MG63 (cell line): ENCODE measurements at regions not wholly inside any gene's neighbourhood (a gene's known extent, or its start where the extent isn't known, plus 50 kb on each side); places are given as distances from the start of the nearest gene placed in this dataset.

ENCODE experiments used
- DNase-seq: peaks from one replicate; pipeline ENCODE4 v3.0.0-alpha.2; 2020
- H3K27me3 ChIP-seq: fragments of 250-450 bp; sonication (Bioruptor Pico); 2 replicates; pipeline ENCODE4 v1.5.1; 2020; ENCODE audit warnings: mild to moderate bottlenecking, moderate library complexity
- H3K36me3 ChIP-seq: fragments of 250-450 bp; sonication (Bioruptor Pico); 2 replicates; pipeline ENCODE4 v1.5.1; 2020; ENCODE audit warnings: mild to moderate bottlenecking, moderate library complexity
- H3K4me3 ChIP-seq: fragments of 250-450 bp; sonication (Bioruptor Pico); 2 replicates; pipeline ENCODE4 v1.5.1; 2020; ENCODE audit warnings: mild to moderate bottlenecking, moderate library complexity
- H3K9me3 ChIP-seq: fragments of 250-450 bp; sonication (Bioruptor Pico); 2 replicates; pipeline ENCODE4 v1.5.1; 2020; ENCODE audit warnings: mild to moderate bottlenecking, moderate library complexity

DNA sequence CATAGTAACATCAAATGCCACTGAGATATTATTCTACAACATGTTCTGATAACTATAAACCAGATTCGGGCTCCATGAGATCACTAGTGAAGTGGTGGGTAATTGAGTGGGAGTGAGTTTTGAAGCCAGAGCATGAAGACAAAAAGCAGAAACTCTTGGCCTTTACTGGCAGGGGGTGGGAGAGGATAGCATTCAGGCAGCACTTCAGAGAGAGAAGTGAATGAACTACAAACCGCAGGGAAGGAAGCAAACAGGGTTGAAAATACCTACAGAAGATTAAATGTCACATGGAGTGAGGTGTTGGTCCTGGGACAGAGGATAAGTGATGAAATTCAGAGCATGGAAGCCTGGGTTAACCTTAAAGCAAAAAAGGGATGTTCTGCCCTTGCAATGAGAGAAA lies 250.0 kb downstream of the EPM2A start:
- Histone ChIP-seq H3K27me3 (no peaks in the 10 kb centered on the region), H3K36me3 (no peaks in the 10 kb centered on the region), H3K4me3 (no peak overlapping the region), H3K9me3 (no peaks in the 10 kb centered on the region; the same call in 1 of the 2 replicates)
- no peak for DNase-seq

- no peak overlapping the region for H3K4me3 ChIP-seq
- no peaks in the 10 kb centered on the region for H3K9me3 ChIP-seq
- H3K36me3 ChIP-seq: no peaks in the 10 kb centered on the region
- no peak for DNase-seq
- no peaks in the 10 kb centered on the region for H3K27me3 ChIP-seq
These were observed 249.0 kb downstream of the EPM2A start for GRCh38 chr6:145486306-145486705.

DNA sequence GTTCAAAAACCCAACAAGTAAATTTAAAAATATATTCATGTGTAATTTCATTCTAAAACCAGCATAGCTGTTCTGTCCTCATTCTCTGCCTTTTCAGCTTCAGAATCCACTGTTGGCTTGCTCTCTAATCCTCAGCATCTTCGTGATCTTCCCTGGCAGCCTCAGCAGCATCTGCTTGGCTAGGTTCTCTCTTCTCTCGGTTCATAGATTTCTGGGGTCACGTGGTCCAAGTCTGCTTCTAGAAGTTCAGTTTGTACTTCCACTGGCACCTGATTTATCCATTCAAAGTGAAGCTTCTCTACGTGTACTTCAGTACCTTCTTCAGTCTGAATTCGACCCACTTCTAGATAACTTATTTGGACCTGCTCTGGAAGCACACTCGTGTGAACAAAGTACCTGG lies 245.7 kb downstream of the EPM2A start:
- Histone ChIP-seq H3K27me3 (no peaks in the 10 kb centered on the region), H3K4me3 (no peak overlapping the region), H3K9me3 (peaks cover 3% of the 10 kb centered on the region; the same call in 1 of the 2 replicates), H3K36me3 (no peaks in the 10 kb centered on the region)
- DNase-seq: no peak

GRCh38 chr6:145490068-145490467 lies 245.3 kb downstream of the EPM2A start:
- DNase-seq: no peak
- Histone ChIP-seq H3K9me3 (peaks cover 5% of the 10 kb centered on the region), H3K4me3 (no peak overlapping the region), H3K27me3 (no peaks in the 10 kb centered on the region), H3K36me3 (no peaks in the 10 kb centered on the region)

- peaks cover 7% of the 10 kb centered on the region for H3K9me3 ChIP-seq
- H3K27me3 ChIP-seq: no peaks in the 10 kb centered on the region
- H3K4me3 ChIP-seq: no peak overlapping the region
- H3K36me3 ChIP-seq: no peaks in the 10 kb centered on the region
- no peak for DNase-seq
These were observed 244.2 kb downstream of the EPM2A start for GRCh38 chr6:145491126-145491525.

- DNase-seq: no peak
- H3K4me3 ChIP-seq: no peak overlapping the region
- no peaks in the 10 kb centered on the region for H3K36me3 ChIP-seq
- H3K27me3 ChIP-seq: no peaks in the 10 kb centered on the region
- peaks cover 7% of the 10 kb centered on the region for H3K9me3 ChIP-seq
These were observed 238.3 kb downstream of the EPM2A start for GRCh38 chr6:145497006-145497405.

GRCh38 chr6:145498425-145498824 lies 236.9 kb downstream of the EPM2A start:
- H3K27me3 ChIP-seq: no peaks in the 10 kb centered on the region
- no peak for DNase-seq
- H3K9me3 ChIP-seq: peaks cover 7% of the 10 kb centered on the region

DNA sequence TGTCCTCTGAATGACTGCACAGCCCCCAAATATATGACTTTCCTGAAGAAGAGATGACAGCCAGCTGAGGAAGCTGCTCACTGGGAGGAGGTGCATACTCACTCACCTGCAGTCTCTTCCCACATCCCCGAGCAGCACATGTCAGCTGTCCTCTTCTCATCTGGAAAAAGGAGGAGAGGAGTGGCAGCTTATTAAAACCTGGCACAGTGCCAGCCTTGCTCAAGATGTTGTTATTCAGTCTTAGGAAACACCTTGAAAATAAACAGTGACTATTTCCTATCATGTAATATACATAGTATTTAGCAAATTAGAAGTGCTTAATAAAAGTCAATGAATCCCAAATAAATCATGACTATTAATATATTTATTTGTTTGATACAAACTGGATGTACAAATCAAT lies 232.9 kb downstream of the EPM2A start:
- Histone ChIP-seq H3K36me3 (no peaks in the 10 kb centered on the region), H3K4me3 (no peak overlapping the region), H3K9me3 (no peaks in the 10 kb centered on the region), H3K27me3 (no peaks in the 10 kb centered on the region)
- no peak for DNase-seq

More at GRCh38 chr6:145498425-145498824, 236.9 kb downstream of the EPM2A start:
- Histone ChIP-seq H3K4me3 (no peak overlapping the region), H3K36me3 (no peaks in the 10 kb centered on the region)

- no peak for DNase-seq
These were observed 229.2 kb downstream of the EPM2A start for GRCh38 chr6:145506136-145506535.

GRCh38 chr6:145506565-145506964 lies 228.8 kb downstream of the EPM2A start:
- Histone ChIP-seq H3K36me3 (no peaks in the 10 kb centered on the region), H3K4me3 (no peak overlapping the region), H3K9me3 (no peaks in the 10 kb centered on the region; the same call in 1 of the 2 replicates), H3K27me3 (no peaks in the 10 kb centered on the region)
- peak; percentile 31 for DNase-seq

More at GRCh38 chr6:145506136-145506535, 229.2 kb downstream of the EPM2A start:
- Histone ChIP-seq H3K27me3 (no peaks in the 10 kb centered on the region), H3K36me3 (no peaks in the 10 kb centered on the region), H3K4me3 (no peak overlapping the region), H3K9me3 (no peaks in the 10 kb centered on the region; the same call in 1 of the 2 replicates)

DNA sequence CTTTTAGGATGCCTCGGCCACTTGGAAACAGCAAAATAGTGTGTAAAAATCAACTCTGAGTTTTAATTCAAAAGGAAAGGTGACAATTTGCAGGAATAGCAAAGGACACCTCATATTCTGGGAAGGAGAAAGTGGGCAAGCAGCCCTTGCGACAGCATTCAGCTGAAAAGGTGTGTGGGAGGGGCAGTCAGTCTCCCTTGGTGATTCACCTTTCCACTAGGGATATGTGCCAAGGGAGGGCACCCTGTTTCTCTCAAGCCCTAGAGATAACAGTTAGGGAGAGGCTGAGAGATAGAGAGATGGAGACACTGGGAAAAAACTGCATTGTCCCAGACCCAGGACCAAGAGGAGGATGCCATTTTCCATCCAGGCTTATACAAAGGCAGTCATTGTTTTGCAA lies 228.1 kb downstream of the EPM2A start:
- Histone ChIP-seq H3K4me3 (no peak overlapping the region), H3K36me3 (no peaks in the 10 kb centered on the region), H3K9me3 (no peaks in the 10 kb centered on the region; the same call in 1 of the 2 replicates), H3K27me3 (no peaks in the 10 kb centered on the region)
- no peak for DNase-seq

- H3K36me3 ChIP-seq: no peaks in the 10 kb centered on the region
- no peaks in the 10 kb centered on the region for H3K27me3 ChIP-seq
- no peak for DNase-seq
- no peak overlapping the region for H3K4me3 ChIP-seq
- H3K9me3 ChIP-seq: no peaks in the 10 kb centered on the region; the same call in 1 of the 2 replicates
These were observed 227.2 kb downstream of the EPM2A start for GRCh38 chr6:145508107-145508506.

- H3K27me3 ChIP-seq: no peaks in the 10 kb centered on the region
- no peak overlapping the region for H3K4me3 ChIP-seq
- H3K36me3 ChIP-seq: no peaks in the 10 kb centered on the region
- H3K9me3 ChIP-seq: no peaks in the 10 kb centered on the region
- DNase-seq: no peak
These were observed 217.8 kb downstream of the EPM2A start for GRCh38 chr6:145517492-145517891.

- H3K36me3 ChIP-seq: no peaks in the 10 kb centered on the region
- no peak overlapping the region for H3K4me3 ChIP-seq
- no peaks in the 10 kb centered on the region for H3K27me3 ChIP-seq
- no peak for DNase-seq
- H3K9me3 ChIP-seq: peaks cover 3% of the 10 kb centered on the region; the same call in 1 of the 2 replicates
These were observed 210.3 kb downstream of the EPM2A start for GRCh38 chr6:145525038-145525437.

GRCh38 chr6:145529582-145529981 lies 205.7 kb downstream of the EPM2A start:
- DNase-seq: no peak
- Histone ChIP-seq H3K9me3 (peaks cover 3% of the 10 kb centered on the region; the same call in 1 of the 2 replicates), H3K27me3 (no peaks in the 10 kb centered on the region), H3K4me3 (no peak overlapping the region), H3K36me3 (no peaks in the 10 kb centered on the region)

DNA sequence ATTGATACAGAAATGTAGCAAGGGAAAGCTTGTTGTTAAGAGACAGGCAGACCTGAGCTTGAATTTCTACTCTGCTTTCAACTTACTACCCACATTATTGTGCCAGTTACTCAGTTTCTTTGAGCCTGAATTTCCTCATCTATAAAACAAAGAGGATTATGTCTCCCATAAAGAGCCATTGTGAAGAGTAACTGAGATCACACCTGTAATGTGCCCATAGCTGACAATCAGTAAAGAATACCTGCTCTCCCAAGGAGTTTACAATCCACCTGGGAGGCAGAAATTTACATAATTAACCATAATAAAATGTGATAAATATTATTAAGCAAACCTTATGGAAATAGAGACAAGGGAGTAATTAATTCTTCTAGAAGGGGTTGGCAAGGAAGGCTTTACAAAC lies 204.9 kb downstream of the EPM2A start:
- H3K9me3 ChIP-seq: peaks cover 3% of the 10 kb centered on the region; the same call in 1 of the 2 replicates
- no peak overlapping the region for H3K4me3 ChIP-seq
- no peaks in the 10 kb centered on the region for H3K36me3 ChIP-seq
- no peak for DNase-seq
- no peaks in the 10 kb centered on the region for H3K27me3 ChIP-seq

- Histone ChIP-seq H3K27me3 (no peaks in the 10 kb centered on the region), H3K36me3 (no peaks in the 10 kb centered on the region), H3K4me3 (no peak overlapping the region), H3K9me3 (peaks cover 3% of the 10 kb centered on the region; the same call in 1 of the 2 replicates)
- DNase-seq: no peak
These were observed 204.3 kb downstream of the EPM2A start for GRCh38 chr6:145531032-145531431.

- H3K9me3 ChIP-seq: no peaks in the 10 kb centered on the region
- H3K27me3 ChIP-seq: no peaks in the 10 kb centered on the region
- no peak overlapping the region for H3K4me3 ChIP-seq
- no peaks in the 10 kb centered on the region for H3K36me3 ChIP-seq
- no peak for DNase-seq
These were observed 203.5 kb downstream of the EPM2A start for GRCh38 chr6:145531822-145532221.

GRCh38 chr6:145532361-145532760 lies 203.0 kb downstream of the EPM2A start:
- no peaks in the 10 kb centered on the region for H3K9me3 ChIP-seq
- no peak overlapping the region for H3K4me3 ChIP-seq
- DNase-seq: no peak
- H3K27me3 ChIP-seq: no peaks in the 10 kb centered on the region
- no peaks in the 10 kb centered on the region for H3K36me3 ChIP-seq
